Body of pancreas (tissue), 4 donors: ENCODE measurements at regions not wholly inside any gene's neighbourhood (a gene's known extent, or its start where the extent isn't known, plus 50 kb on each side); places are given as distances from the start of the nearest gene placed in this dataset.
"Not testable (repeated sequence)": the region's sequence is repeated elsewhere in the genome, so short reads cannot be mapped to it uniquely, and the experiment has no call there.

Source experiments
- CTCF ChIP-seq, 7 experiments: fragments of 450-650 bp in 4 of 7; fragments of 200-600 bp in 3 of 7; sonication (generic) in 3 of 7; IDR thresholded peaks; one replicate each; pipeline ENCODE4 v1.5.1; 2016 to 2019; ENCODE audit warnings: antibody characterized with exemption in 7 of 7
- POLR2A ChIP-seq, 3 donors: fragments of 450-650 bp; IDR thresholded peaks; one replicate each; pipeline ENCODE4 v1.6.1; 2016; ENCODE audit warnings: antibody characterized with exemption in 3 of 3, mild to moderate bottlenecking in 2 of 3

DNA sequence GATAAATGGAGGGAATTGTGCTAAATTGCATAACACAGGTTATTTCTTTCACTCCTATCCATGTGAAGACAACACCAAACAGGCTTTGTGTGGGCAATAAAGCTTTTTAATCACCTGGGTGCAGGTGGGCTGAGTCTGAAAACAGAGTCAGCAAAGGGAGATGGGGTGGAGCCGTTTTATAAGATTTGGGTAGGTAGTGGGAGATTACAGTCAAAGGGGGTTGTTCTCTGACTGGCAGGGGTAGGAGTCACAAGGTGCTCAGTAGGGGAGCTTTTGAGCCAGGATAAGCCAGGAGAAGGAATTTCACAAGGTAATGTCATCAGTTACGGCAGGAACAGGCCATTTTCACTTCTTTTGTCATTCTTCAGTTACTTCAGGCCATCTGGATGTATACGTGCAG is 358.8 kb upstream of the LRP1B start:
- not testable (repeated sequence) for TF ChIP-seq CTCF, POLR2A (IDR thresholded peaks at IDR 0.05)
